Gastrocnemius medialis (tissue), 4 donors: ENCODE measurements at regions not wholly inside any gene's neighbourhood (a gene's known extent, or its start where the extent isn't known, plus 50 kb on each side); places are given as distances from the start of the nearest gene placed in this dataset.

ENCODE experiments used
- ATAC-seq, 2 donors: fragments of 150-250 bp; one replicate each; pipeline ENCODE4 v1.9.1; 2016
- DNase-seq, 2 donors: peaks; one replicate each; pipeline ENCODE4 v3.0.0-alpha.2; 2019
- H3K27ac ChIP-seq, 4 donors: fragments of 200-600 bp; sonication (generic); 1 replicate in 1 of 4; 2 replicates in 3 of 4; pipeline ENCODE4 v1.5.1; 2016 to 2018; ENCODE audit warnings: mild to moderate bottlenecking in 2 of 4, moderate library complexity in 1 of 4
- H3K27me3 ChIP-seq, 3 donors: fragments of 200-600 bp; sonication (generic) in 2 of 3; 1 replicate in 1 of 3; 2 replicates in 2 of 3; pipeline versions ENCODE4 v1.5.1 to v1.6.0; 2016 to 2019; ENCODE audit warnings: mild to moderate bottlenecking in 1 of 3, moderate library complexity in 1 of 3
- H3K36me3 ChIP-seq, 2 donors: fragments of 200-600 bp; sonication (generic) in 1 of 2; one replicate each; pipeline ENCODE4 v1.5.1; 2017 to 2018
- H3K4me1 ChIP-seq, 2 donors: fragments of 200-600 bp; sonication (generic) in 1 of 2; one replicate each; pipeline ENCODE4 v1.5.1; 2016 to 2017; ENCODE audit warnings: mild to moderate bottlenecking in 2 of 2
- H3K4me3 ChIP-seq, 4 donors: fragments of 200-600 bp; sonication (generic) in 3 of 4; 1 replicate in 1 of 4; 2 replicates in 3 of 4; pipeline ENCODE4 v1.5.1; 2016 to 2019; ENCODE audit warnings: mild to moderate bottlenecking in 2 of 4
- H3K9me3 ChIP-seq, 3 donors: fragments of 200-600 bp; sonication (generic) in 2 of 3; 1 replicate in 1 of 3; 2 replicates in 2 of 3; pipeline ENCODE4 v1.5.1; 2016 to 2019
- CTCF ChIP-seq, 5 experiments: fragments of 450-650 bp in 3 of 5; fragments of 200-600 bp in 2 of 5; sonication (generic) in 2 of 5; IDR thresholded peaks in 4 of 5; conservative IDR thresholded peaks in 1 of 5; 1 replicate in 4 of 5; 2 replicates in 1 of 5; pipeline ENCODE4 v1.5.1; 2016 to 2019; ENCODE audit warnings: antibody characterized with exemption in 5 of 5, mild to moderate bottlenecking in 3 of 5, moderate library complexity in 3 of 5
- POLR2A ChIP-seq, 2 donors: fragments of 450-650 bp; IDR thresholded peaks; one replicate each; pipeline ENCODE4 v1.6.1; 2017; ENCODE audit warnings: antibody characterized with exemption in 2 of 2, mild to moderate bottlenecking in 2 of 2, moderate library complexity in 2 of 2
- in situ Hi-C, 4 donors: fragments of 200-750 bp; cut with MboI; loops; one replicate each; pipeline versions ENCODE4 v1.15.0 to v1.8.0; 2017; ENCODE audit warnings: low sequenced_read_pairs in 4 of 4
- intact Hi-C: fragments of 100-400 bp; cut with DNase I; formaldehyde crosslinking; loops from one replicate; pipeline ENCODE4 v1.15.1; 2023; ENCODE audit warnings: low total_unique reads

GRCh38 chrX:20666331-20666730 lies 399.6 kb upstream of the RPS6KA3 start:
- Histone ChIP-seq H3K9me3 (no peaks in the 10 kb centered on the region), H3K4me3 (no peak overlapping the region), H3K36me3 (no peaks in the 10 kb centered on the region), H3K27ac (no peak overlapping the region), H3K4me1 (no peaks in the 10 kb centered on the region), H3K27me3 (no peaks in the 10 kb centered on the region)
- DNase-seq (no peak), ATAC-seq (no peak)
- no peak for TF ChIP-seq CTCF (IDR thresholded peaks at IDR 0.05 in 4 of 5, conservative IDR thresholded peaks at IDR 0.05 in 1 of 5)
- TF ChIP-seq POLR2A (IDR thresholded peaks at IDR 0.05): no peak
- in situ Hi-C loops: no loop called here
- intact Hi-C loops: no loop called here

- in situ Hi-C loops (no loop called here), intact Hi-C loops (no loop called here)
- DNase-seq: no peak
- no peaks in the 10 kb centered on the region for H3K27me3 ChIP-seq
- TF ChIP-seq CTCF (IDR thresholded peaks at IDR 0.05 in 4 of 5, conservative IDR thresholded peaks at IDR 0.05 in 1 of 5) (no peak), POLR2A (IDR thresholded peaks at IDR 0.05) (no peak)
- H3K9me3 ChIP-seq: no peaks in the 10 kb centered on the region
- no peak overlapping the region for H3K4me3 ChIP-seq
- no peaks in the 10 kb centered on the region for H3K36me3 ChIP-seq
- no peaks in the 10 kb centered on the region for H3K4me1 ChIP-seq
- no peak overlapping the region for H3K27ac ChIP-seq
- no peak for ATAC-seq
Measured at GRCh38 chrX:20665481-20665880, 398.8 kb upstream of the RPS6KA3 start.

- Histone ChIP-seq H3K27me3 (no peaks in the 10 kb centered on the region), H3K27ac (no peak overlapping the region), H3K9me3 (no peaks in the 10 kb centered on the region), H3K36me3 (no peaks in the 10 kb centered on the region), H3K4me1 (no peaks in the 10 kb centered on the region), H3K4me3 (no peak overlapping the region)
- TF ChIP-seq POLR2A (IDR thresholded peaks at IDR 0.05): no peak
- TF ChIP-seq CTCF (IDR thresholded peaks at IDR 0.05 in 4 of 5, conservative IDR thresholded peaks at IDR 0.05 in 1 of 5): no peak
- no peak for ATAC-seq
- intact Hi-C loops: no loop called here
- in situ Hi-C loops: no loop called here
- no peak for DNase-seq
Measured at GRCh38 chrX:20664774-20665173, 398.1 kb upstream of the RPS6KA3 start.

- Histone ChIP-seq H3K36me3 (no peaks in the 10 kb centered on the region), H3K27me3 (no peaks in the 10 kb centered on the region), H3K9me3 (no peaks in the 10 kb centered on the region), H3K4me3 (no peak overlapping the region), H3K27ac (no peak overlapping the region), H3K4me1 (no peaks in the 10 kb centered on the region)
- TF ChIP-seq POLR2A (IDR thresholded peaks at IDR 0.05) (no peak), CTCF (IDR thresholded peaks at IDR 0.05 in 4 of 5, conservative IDR thresholded peaks at IDR 0.05 in 1 of 5) (no peak)
- no peak for ATAC-seq
- no peak for DNase-seq
- in situ Hi-C loops (no loop called here), intact Hi-C loops (no loop called here)
Measured at GRCh38 chrX:20664131-20664530, 397.4 kb upstream of the RPS6KA3 start.

GRCh38 chrX:20663336-20663735 lies 396.6 kb upstream of the RPS6KA3 start:
- H3K4me1 ChIP-seq: no peaks in the 10 kb centered on the region
- TF ChIP-seq POLR2A (IDR thresholded peaks at IDR 0.05) (no peak), CTCF (IDR thresholded peaks at IDR 0.05 in 4 of 5, conservative IDR thresholded peaks at IDR 0.05 in 1 of 5) (no peak)
- H3K27me3 ChIP-seq: no peaks in the 10 kb centered on the region
- H3K4me3 ChIP-seq: no peak overlapping the region
- intact Hi-C loops (no loop called here), in situ Hi-C loops (no loop called here)
- H3K36me3 ChIP-seq: no peaks in the 10 kb centered on the region
- DNase-seq: no peak
- no peak for ATAC-seq
- H3K27ac ChIP-seq: no peak overlapping the region
- no peaks in the 10 kb centered on the region for H3K9me3 ChIP-seq
